ENCODE measurements at regions not wholly inside any gene's neighbourhood (a gene's known extent, or its start where the extent isn't known, plus 50 kb on each side); places are given as distances from the start of the nearest gene placed in this dataset.
"Not testable (repeated sequence)": the region's sequence is repeated elsewhere in the genome, so short reads cannot be mapped to it uniquely, and the experiment has no call there.

DNA sequence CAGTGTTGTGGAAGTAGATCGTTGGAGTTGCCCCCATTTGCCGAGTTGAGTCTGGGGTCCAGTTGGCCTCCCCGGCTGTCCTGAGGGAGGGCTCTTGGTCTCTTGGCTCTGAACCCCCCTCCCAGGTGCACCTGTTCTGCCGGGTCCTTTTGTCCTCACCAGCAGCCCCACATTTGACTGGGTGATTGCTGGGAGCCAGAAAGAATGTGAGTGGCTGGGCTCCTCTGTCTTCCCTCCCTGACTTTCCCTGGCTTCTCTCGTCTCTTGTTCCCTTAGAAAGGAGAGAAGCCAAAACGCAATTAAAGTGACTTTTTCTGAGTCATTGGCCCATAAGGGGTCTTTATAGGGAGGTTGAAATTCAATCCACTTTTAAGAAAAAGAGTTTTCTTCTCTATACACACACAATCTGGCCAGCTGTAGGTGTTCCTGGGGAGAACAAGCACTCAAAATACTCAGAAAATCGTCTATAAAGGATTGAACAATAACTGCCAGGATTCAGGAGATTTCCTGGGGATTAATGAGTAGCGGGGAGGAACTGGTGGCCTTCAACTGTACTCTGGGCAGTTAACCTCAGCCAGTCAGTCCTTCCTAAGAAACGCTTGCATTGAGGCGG, 131.0 kb downstream of the TMEM182 start:
- TF ChIP-seq, protein P1, sequence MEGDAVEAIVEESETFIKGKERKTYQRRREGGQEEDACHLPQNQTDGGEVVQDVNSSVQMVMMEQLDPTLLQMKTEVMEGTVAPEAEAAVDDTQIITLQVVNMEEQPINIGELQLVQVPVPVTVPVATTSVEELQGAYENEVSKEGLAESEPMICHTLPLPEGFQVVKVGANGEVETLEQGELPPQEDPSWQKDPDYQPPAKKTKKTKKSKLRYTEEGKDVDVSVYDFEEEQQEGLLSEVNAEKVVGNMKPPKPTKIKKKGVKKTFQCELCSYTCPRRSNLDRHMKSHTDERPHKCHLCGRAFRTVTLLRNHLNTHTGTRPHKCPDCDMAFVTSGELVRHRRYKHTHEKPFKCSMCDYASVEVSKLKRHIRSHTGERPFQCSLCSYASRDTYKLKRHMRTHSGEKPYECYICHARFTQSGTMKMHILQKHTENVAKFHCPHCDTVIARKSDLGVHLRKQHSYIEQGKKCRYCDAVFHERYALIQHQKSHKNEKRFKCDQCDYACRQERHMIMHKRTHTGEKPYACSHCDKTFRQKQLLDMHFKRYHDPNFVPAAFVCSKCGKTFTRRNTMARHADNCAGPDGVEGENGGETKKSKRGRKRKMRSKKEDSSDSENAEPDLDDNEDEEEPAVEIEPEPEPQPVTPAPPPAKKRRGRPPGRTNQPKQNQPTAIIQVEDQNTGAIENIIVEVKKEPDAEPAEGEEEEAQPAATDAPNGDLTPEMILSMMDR (IDR thresholded peaks at IDR 0.05; ENCODE audit: poor library complexity), result no peak
- TF ChIP-seq EZH2phosphoT487 (IDR thresholded peaks at IDR 0.05; ENCODE audit: low read depth, severe bottlenecking, unreplicated experiment) (no peak), EZH2 (IDR thresholded peaks at IDR 0.05; ENCODE audit: borderline replicate concordance) (no peak)
- H3K4me3 ChIP-seq, result no peak overlapping the region
- H3K79me2 ChIP-seq, result no peaks in the 10 kb centered on the region
- 69% methylated on average over 10 of the region's 10 CpGs for WGBS (ENCODE audit: low lambda C conversion rate, missing lambda C conversion rate)
- DNase-seq (ENCODE audit: low spot score), result no peak
- no peak overlapping the region for H3K4me2 ChIP-seq
- no peaks in the 10 kb centered on the region for H4K20me1 ChIP-seq (ENCODE audit: insufficient read depth, poor library complexity, severe bottlenecking)
- no peaks in the 10 kb centered on the region for H3K27me3 ChIP-seq
- H3K4me1 ChIP-seq (ENCODE audit: insufficient read depth), result no peaks in the 10 kb centered on the region
- H3K36me3 ChIP-seq (replicated peaks; ENCODE audit: insufficient read depth, low read depth), result no peaks in the 10 kb centered on the region
- H3K27ac ChIP-seq, result no peak overlapping the region
- H3K9me2 ChIP-seq (replicated peaks; ENCODE audit: insufficient read depth), result no peaks in the 10 kb centered on the region
- H3K9me3 ChIP-seq (ENCODE audit: low read depth), result no peaks in the 10 kb centered on the region
- no peak overlapping the region for H2AFZ ChIP-seq

DNA sequence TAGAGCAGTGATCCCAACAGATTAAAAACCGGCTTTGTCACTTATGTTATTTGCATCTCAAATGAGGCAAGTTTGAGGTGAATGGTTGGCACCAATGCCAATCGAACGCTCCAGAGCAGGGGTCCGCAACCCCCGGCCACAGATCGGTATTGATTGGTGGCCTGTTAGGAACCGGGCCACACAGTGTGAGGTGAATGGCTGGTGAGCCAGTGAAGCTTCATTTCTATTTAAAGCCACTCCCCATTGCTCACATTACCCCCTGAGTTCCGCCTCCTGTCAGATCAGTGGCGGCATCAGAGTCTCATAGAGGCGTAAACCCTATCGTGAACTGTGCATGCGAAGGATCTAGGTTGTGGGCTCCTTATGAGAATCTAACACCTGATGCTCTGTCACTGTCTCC, 132.0 kb downstream of the TMEM182 start:
- no peaks in the 10 kb centered on the region for H3K4me1 ChIP-seq (ENCODE audit: insufficient read depth)
- H3K27ac ChIP-seq, result no peak overlapping the region
- H2AFZ ChIP-seq, result no peak overlapping the region
- WGBS (ENCODE audit: low lambda C conversion rate, missing lambda C conversion rate), result 95% methylated on average over 12 of the region's 12 CpGs
- no peaks in the 10 kb centered on the region for H4K20me1 ChIP-seq (ENCODE audit: insufficient read depth, poor library complexity, severe bottlenecking)
- no peak overlapping the region for H3K4me2 ChIP-seq
- H3K36me3 ChIP-seq (replicated peaks; ENCODE audit: insufficient read depth, low read depth), result no peaks in the 10 kb centered on the region
- H3K9me2 ChIP-seq (replicated peaks; ENCODE audit: insufficient read depth), result no peaks in the 10 kb centered on the region
- no peak overlapping the region for H3K4me3 ChIP-seq
- H3K9me3 ChIP-seq (ENCODE audit: low read depth), result no peaks in the 10 kb centered on the region
- no peaks in the 10 kb centered on the region for H3K27me3 ChIP-seq
- H3K79me2 ChIP-seq, result no peaks in the 10 kb centered on the region
- DNase-seq (ENCODE audit: low spot score), result no peak
- TF ChIP-seq EZH2phosphoT487 (IDR thresholded peaks at IDR 0.05; ENCODE audit: low read depth, severe bottlenecking, unreplicated experiment), result no peak
- TF ChIP-seq EZH2 (IDR thresholded peaks at IDR 0.05; ENCODE audit: borderline replicate concordance), result no peak
- TF ChIP-seq, protein P1 (IDR thresholded peaks at IDR 0.05; ENCODE audit: poor library complexity), result no peak

DNA sequence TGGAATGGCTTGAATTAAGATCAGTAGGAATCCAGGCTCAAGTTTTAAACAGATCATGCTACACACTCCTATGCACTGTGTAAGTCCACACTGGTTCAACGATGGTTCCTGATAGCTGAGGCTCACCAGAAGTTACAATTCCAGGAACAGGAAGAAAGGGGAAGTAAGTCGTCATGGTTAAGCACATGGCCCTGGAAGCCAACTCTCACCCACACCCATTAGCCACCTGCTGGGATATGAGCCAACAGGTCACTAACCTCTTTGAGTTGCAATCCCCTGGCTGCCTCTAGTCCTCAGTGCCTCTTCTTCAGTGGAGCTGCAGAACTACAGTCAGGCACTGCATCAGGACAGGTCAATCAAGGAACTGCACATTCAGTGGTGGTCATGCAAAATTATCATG, 133.5 kb downstream of the TMEM182 start:
- no peaks in the 10 kb centered on the region for H4K20me1 ChIP-seq (ENCODE audit: insufficient read depth, poor library complexity, severe bottlenecking)
- no peak overlapping the region for H3K27ac ChIP-seq
- no peaks in the 10 kb centered on the region for H3K9me3 ChIP-seq (ENCODE audit: low read depth)
- WGBS (ENCODE audit: low lambda C conversion rate, missing lambda C conversion rate), result 65% methylated on average over 2 of the region's 2 CpGs
- H2AFZ ChIP-seq, result no peak overlapping the region
- H3K4me2 ChIP-seq, result no peak overlapping the region
- no peaks in the 10 kb centered on the region for H3K27me3 ChIP-seq
- no peak for DNase-seq (ENCODE audit: low spot score)
- no peaks in the 10 kb centered on the region for H3K4me1 ChIP-seq (ENCODE audit: insufficient read depth)
- H3K36me3 ChIP-seq (replicated peaks; ENCODE audit: insufficient read depth, low read depth), result no peaks in the 10 kb centered on the region
- TF ChIP-seq EZH2 (IDR thresholded peaks at IDR 0.05; ENCODE audit: borderline replicate concordance) (no peak), EZH2phosphoT487 (IDR thresholded peaks at IDR 0.05; ENCODE audit: low read depth, severe bottlenecking, unreplicated experiment) (no peak)
- TF ChIP-seq, protein P1 (IDR thresholded peaks at IDR 0.05; ENCODE audit: poor library complexity), result no peak
- H3K79me2 ChIP-seq, result no peaks in the 10 kb centered on the region
- H3K4me3 ChIP-seq, result no peak overlapping the region
- H3K9me2 ChIP-seq (replicated peaks; ENCODE audit: insufficient read depth), result no peaks in the 10 kb centered on the region

DNA sequence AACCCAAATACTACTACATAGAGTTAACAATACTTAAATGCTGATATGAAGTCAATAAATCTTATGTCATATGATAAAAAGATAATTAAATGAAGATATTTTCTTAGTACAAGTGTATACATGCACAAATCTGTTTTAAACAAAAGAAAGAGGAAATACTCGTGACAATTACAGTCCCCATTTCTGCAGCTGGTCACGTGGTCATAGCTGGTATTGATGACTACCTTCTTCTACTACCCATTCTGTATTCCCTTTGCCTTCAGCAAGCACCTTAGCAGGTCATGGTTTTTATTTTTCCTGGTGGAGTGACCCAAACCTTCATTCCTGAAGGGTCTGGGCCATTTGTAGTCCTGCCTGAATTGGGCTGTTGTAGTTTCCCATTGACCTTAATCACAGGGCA, 147.4 kb downstream of the TMEM182 start:
- 51% methylated on average over 2 of the region's 2 CpGs for WGBS (ENCODE audit: low lambda C conversion rate, missing lambda C conversion rate)
- not testable (repeated sequence) for H4K20me1 ChIP-seq (ENCODE audit: insufficient read depth, poor library complexity, severe bottlenecking); H3K9me2 ChIP-seq (replicated peaks; ENCODE audit: insufficient read depth); H3K79me2 ChIP-seq; DNase-seq (ENCODE audit: low spot score); H3K4me2 ChIP-seq; H3K27ac ChIP-seq; H3K9me3 ChIP-seq (ENCODE audit: low read depth); H3K4me3 ChIP-seq; H2AFZ ChIP-seq; H3K36me3 ChIP-seq (replicated peaks; ENCODE audit: insufficient read depth, low read depth); H3K27me3 ChIP-seq; H3K4me1 ChIP-seq (ENCODE audit: insufficient read depth)
